HG03457 (cell line): ENCODE measurements at regions not wholly inside any gene's neighbourhood (a gene's known extent, or its start where the extent isn't known, plus 50 kb on each side); places are given as distances from the start of the nearest gene placed in this dataset.

Experiments used
- ATAC-seq: cut with Tn5 transposase; IDR thresholded peaks from one replicate; pipeline ENCODE4 v1.9.1; 2021; ENCODE audit warnings: moderate number of reproducible peaks; ENCODE audit not compliant: unreplicated experiment

DNA sequence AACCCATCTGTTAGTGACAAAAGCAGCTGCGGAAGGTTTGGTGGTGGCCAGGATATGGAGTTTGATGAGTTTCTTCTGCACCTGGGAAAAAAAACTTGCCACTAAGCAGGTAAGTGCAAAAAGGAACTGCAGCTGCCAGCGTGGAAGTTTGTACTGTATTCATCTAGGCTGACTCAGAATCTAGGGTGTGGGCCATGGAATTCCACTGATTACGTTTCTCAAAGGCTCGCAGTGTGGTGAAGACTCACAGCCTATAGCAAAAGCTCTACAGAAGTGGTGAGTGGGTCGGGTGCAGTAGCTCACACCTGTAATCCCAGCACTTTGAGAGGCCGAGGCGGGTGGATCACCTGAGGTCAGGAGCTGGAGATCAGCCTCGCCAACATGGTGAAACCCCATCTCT lies 334.6 kb upstream of the GRM7 start:
- ATAC-seq: no peak

DNA sequence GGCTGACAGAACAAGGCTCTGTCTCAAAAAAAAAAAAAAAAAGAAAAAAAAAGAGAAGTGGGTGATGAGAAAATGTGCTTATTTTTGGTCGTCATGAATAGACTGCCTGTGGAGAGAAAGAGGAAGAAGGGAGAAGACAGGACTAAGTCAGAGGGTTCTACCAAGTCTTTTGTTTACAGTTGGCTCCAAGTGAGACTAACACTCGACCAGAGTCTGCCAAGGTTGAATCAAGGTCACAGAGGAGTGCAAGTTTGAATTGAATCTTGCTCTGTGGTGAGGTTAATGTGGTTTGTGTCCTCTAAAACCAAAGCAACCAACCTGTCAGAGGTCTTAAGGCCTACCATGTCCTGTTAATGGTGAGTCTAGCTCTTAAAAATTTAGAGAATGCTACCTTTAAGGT lies 334.1 kb upstream of the GRM7 start:
- no peak for ATAC-seq

DNA sequence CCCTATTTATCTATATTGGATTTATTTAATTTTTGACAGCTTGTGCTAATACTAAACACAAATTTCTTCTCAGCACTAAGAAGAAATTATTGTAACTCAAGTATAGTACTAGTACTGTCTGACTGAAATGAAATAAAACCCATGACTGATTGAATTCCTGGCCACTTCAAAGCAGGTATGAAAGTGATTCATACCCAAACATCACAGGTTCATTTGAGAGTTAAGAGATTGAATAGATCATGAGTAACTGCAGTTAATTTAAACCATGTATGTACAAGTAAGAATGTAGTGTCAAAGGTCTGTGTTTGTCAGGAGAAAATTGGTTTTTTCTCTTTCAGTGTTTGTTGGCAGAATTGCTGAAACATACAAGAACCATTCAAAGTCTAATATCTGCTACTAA lies 332.0 kb upstream of the GRM7 start:
- ATAC-seq: no peak

- ATAC-seq: no peak
Measured at GRCh38 chr3:6531153-6531552, 329.8 kb upstream of the GRM7 start.

DNA sequence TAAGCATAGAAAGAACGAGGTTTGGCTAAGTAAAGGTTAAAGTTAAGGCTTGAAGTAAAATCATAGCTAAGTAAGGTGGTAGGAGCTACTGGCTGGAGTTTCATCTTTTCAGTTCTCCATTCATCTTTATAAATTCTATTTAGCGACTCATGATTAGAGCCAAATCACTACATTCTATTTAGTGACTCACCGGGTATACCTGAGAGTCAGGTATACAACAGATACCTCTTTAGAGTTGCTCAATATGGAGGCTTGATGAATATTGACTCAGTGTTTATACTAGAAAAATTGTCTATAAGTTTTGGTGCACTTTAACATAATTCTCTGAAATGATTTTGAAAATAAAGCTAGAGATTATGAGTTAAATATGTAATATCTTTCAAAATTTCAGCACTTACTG lies 328.8 kb upstream of the GRM7 start:
- no peak for ATAC-seq

DNA sequence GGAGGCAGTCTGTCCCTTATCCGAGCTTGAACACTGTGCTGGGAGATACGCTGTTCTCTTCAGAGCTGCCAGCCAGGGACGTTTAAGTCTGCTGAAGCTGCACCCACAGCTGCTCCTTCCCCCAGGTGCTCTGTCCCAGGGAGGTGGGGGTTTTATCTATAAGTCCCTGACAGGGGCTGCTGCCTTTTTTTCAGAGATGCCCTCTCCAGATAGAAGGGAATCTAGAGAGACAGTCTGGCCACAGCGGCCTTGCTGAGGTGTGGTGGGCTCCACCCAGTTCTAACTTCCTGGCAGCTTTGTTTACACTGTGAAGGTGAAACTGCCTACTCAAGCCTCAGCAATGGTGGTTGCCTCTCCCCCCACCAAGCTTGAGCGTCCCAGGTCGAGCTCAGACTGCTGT lies 319.9 kb upstream of the GRM7 start:
- ATAC-seq: no peak

GRCh38 chr3:6542795-6543194 lies 318.1 kb upstream of the GRM7 start:
- no peak for ATAC-seq

- ATAC-seq: no peak
Measured at GRCh38 chr3:6549296-6549695, 311.6 kb upstream of the GRM7 start.

DNA sequence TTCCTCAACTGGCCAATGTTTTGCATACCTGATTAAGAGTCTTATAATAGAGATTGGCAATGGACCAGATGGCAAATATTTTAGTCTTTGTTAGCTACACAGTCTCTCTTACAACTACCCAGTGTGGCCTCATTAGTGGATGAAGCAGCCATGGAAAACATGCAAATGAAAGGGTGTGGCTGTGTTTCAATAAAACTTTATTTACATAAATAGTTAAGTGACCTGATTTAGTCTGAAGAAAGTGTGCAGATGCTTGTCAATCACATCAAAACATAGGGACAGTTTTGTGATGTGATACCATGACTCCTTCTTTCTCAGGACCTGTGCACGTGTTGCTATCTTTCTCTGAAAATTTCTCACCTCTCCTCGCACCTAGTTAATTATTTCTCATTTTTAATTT lies 309.8 kb upstream of the GRM7 start:
- ATAC-seq: no peak

- ATAC-seq: no peak
Measured at GRCh38 chr3:6560259-6560658, 300.7 kb upstream of the GRM7 start.

DNA sequence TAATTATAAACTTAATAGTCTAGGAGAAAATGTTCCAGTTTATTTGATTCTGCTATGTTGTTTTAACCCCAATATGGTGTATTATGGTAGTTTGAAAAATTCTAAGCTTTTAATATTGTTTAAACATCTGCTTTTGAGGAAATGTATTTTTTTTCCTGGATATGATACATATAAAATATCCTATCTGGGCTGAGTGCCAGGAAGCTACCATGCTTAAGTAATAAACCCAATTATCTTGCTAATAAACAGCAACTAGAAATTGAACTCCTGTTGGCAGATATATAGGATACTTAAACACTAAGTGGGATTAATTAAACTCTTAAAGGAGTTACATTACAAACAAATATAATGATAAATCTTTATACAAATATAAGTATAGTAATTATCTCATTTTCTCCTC lies 293.7 kb upstream of the GRM7 start:
- no peak for ATAC-seq

DNA sequence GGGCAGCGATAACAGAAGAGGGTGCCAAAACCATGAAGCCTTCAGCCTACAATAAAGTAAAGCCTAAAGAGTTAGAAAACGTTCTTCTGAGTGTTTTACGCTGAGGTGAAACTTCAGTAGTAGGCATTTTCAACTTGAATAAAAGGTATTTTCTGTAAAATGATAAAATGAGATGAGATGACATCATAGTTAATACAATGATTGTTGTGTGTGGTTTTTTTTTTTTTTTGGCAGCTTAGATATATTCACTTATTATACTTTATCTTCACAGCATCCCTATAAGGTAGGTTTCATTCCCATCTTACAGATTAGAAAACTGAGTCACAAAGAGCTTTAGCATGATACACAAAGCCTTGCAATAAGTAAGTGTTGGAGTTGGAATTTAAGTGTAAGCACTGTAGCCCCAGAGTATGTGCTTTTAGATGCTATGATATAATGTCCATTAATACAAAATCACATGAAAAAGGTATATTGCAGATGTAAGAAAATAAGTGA lies 291.9 kb upstream of the GRM7 start:
- no peak for ATAC-seq

DNA sequence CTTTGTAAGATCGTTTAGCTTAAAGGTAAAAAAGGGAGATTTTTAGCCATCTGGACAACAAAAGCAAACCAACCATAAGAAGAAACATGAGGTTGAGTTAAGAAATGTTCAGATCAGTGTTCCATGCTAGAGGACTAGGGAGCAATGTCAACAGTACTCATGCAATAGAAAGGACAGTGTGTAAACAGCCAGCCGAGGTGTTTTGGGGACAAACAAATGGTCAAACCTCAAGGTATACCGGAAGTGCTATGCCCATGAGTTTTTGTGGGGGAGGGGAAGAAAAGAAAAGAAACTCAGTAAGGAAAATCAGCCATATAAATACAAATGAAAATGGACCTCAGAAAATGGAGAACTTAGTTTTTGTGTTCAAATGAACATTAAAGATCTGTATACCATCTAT lies 289.5 kb upstream of the GRM7 start:
- no peak for ATAC-seq

DNA sequence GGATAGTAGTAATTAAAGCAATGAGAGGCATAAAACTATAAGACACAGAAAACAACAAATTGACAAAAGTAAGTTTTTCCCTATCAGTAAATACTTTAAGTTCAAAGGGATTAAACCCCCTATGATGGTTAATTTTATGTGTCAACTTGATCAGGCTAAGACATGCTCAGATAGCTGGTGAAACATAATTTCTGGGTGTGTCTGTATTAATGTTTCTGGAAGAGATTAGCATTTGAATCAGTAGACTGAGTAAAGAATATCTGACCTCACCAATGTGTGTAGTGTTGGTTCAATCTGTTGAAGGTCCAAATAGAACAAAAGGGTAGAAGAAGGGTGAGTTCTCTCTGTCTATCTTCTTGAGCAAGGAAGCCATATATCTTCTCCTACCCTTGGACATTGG lies 283.3 kb upstream of the GRM7 start:
- ATAC-seq: no peak

DNA sequence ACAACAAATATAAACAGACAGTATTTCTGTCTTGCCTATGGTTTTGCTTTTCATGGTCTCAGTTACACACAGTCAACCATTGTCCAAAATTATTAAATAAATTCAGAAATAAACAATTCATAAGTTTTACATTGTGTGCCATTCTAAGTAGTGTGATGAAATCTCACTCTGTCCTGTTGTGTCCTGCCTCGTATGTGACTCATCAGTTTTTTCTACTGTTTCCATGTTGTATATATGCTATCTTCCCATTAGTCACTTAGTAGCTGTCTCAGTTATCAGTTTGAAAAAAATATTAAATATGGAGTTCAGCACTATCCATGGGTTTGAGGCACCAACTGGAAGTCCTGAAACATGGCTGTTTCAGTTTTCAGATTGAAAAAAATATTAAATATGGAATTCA lies 282.4 kb upstream of the GRM7 start:
- ATAC-seq: no peak

DNA sequence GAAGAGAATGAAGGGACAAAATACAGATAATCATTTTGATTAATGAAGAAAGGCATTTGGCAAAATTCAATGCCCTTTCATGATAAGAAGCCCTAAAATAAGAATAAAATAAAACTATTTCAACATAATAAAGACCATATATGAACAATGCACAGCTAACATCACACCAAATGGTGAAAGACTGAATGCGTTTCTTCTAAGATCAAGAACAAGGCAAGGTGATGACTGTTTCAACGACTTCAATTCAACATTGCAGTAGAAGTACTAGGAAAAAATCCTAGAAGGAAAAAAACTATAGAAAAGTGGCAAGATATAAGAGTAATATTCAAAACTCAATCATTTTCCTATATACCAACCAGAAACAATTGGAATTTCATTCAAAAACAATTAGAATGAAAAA lies 280.1 kb upstream of the GRM7 start:
- ATAC-seq: no peak

- no peak for ATAC-seq
Measured at GRCh38 chr3:6585360-6585759, 275.6 kb upstream of the GRM7 start.

- no peak for ATAC-seq
Measured at GRCh38 chr3:6600237-6600636, 260.7 kb upstream of the GRM7 start.

DNA sequence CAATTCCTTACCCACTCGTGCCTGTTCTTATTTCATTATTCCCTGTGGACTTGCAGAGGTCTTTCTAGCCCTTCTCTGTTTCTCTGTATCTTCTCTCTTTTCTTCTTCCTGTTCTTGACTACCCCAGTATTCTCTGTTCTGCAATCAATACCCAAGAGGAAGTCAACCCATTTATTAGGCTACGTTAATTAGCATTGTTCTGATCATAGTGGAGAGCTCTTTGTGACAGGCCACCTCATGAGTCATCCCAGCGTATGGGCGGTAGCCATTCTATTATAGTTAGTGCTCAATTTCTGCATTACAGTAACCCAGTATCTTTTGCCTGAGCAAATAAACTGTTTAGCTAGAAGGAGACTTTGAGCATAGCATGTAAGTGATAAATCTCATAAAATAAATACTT lies 259.5 kb upstream of the GRM7 start:
- no peak for ATAC-seq

DNA sequence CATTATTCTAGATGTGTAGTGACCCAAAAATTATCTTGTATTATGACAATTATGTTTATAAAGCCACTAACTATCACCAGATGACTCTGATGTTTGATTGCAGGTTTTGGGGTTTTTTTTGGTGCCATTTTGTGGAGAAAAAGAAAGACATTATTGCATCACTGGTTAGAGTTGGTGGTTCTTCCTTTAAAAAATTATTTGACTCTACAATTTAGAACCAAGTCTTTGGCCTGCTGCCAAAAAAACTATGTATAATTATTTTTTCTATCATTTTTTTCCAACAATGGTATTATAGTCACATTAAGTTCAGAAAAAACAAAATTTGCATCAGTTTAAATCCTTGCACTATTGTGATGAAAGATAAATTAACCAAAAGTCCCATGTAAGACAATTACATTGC lies 258.6 kb upstream of the GRM7 start:
- no peak for ATAC-seq

DNA sequence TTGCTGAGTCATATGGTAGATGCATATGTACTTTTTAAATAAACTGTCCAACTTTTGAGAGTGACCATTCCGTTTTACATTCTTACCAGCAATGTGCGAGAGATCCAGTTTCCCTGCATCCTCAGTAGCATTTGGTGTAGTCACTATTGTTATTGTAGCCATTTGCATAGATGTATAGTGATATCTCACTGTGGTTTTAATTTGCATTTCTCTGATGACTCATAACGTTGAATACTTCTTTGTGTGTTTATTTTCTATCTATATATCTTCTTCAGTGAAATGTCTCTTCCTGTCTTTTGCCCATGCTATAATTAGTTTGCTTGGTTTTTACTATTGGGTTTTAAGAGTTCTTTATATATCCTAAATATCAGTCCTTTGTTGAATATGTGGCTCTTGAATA lies 255.7 kb upstream of the GRM7 start:
- ATAC-seq: no peak

GRCh38 chr3:6608843-6609242 lies 252.1 kb upstream of the GRM7 start:
- no peak for ATAC-seq

DNA sequence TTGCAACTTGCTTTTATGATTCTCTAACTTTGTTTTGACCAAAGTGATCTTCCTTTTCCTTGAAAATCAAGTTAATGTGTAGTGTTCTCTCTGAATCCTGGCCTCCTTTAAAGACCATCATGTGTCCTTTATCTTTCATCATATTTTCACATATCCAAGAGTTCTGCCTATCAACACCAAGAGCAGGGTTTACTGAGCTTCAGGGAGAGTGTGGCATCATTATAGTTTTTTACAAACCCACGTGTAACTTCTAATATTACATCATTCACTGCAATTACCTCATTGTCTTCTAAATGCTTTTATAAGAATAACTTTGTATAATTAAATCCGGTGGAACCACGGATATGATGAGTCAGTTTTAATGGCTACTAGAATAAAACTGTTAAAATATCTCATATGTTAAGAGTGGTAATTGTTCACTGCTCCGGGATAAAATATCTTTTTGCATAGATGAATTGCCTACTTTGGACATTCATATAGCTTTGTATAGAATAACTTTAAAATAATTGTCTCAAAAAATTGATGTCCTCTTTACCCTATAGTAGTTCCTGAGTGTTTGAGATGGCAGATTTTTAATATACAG lies 248.8 kb upstream of the GRM7 start:
- ATAC-seq: no peak

GRCh38 chr3:6622260-6622659 lies 238.7 kb upstream of the GRM7 start:
- no peak for ATAC-seq
